SK-N-SH treated with all-trans-retinoic acid at 6 μM for 48 hours (cell line): ENCODE measurements at regions not wholly inside any gene's neighbourhood (a gene's known extent, or its start where the extent isn't known, plus 50 kb on each side); places are given as distances from the start of the nearest gene placed in this dataset.

ENCODE experiments used
- ATAC-seq: fragments of 200-7000 bp; cut with Tn5 transposase; 3 replicates; pipeline ENCODE4 v1.9.1; 2020; ENCODE audit warnings: mild to moderate bottlenecking, moderate library complexity
- ARNTL ChIP-seq: fragments of 450-650 bp; formaldehyde crosslinking; IDR thresholded peaks from 2 replicates; pipeline ENCODE4 v1.5.0; 2020; ENCODE audit warnings: low read depth, mild to moderate bottlenecking, moderate library complexity, borderline replicate concordance
- BACH2 ChIP-seq: fragments of 250-450 bp; sonication (Bioruptor Pico); IDR thresholded peaks from 2 replicates; pipeline ENCODE4 v1.9.0; 2021; ENCODE audit warnings: mild to moderate bottlenecking, borderline replicate concordance
- CSDC2 ChIP-seq: fragments of 250-450 bp; sonication (Bioruptor Pico); IDR thresholded peaks from 2 replicates; pipeline ENCODE4 v1.5.0; 2020; ENCODE audit warnings: mild to moderate bottlenecking, moderate library complexity
- ESRRG ChIP-seq: fragments of 250-450 bp; sonication (Bioruptor Pico); IDR thresholded peaks from 2 replicates; pipeline ENCODE4 v1.6.1; 2021; ENCODE audit warnings: mild to moderate bottlenecking
- GLIS3 ChIP-seq: fragments of 250-450 bp; sonication (Bioruptor Pico); IDR thresholded peaks from 2 replicates; pipeline ENCODE4 v1.5.0; 2020; ENCODE audit warnings: mild to moderate bottlenecking, moderate library complexity
- ISL1 ChIP-seq: fragments of 250-450 bp; sonication (Bioruptor Pico); IDR thresholded peaks from 2 replicates; pipeline ENCODE4 v2.1.2; 2022; ENCODE audit warnings: mild to moderate bottlenecking, moderate library complexity
- OSR1 ChIP-seq: fragments of 250-450 bp; sonication (Bioruptor Pico); IDR thresholded peaks from 2 replicates; pipeline ENCODE4 v1.8.0; 2022; ENCODE audit warnings: moderate library complexity, mild to moderate bottlenecking, inconsistent platforms
- RARB ChIP-seq: fragments of 250-450 bp; sonication (Bioruptor Pico); IDR thresholded peaks from 2 replicates; pipeline ENCODE4 v1.8.0; 2021; ENCODE audit warnings: mild to moderate bottlenecking, moderate library complexity
- SNAI2 ChIP-seq: fragments of 250-450 bp; sonication (Bioruptor Pico); IDR thresholded peaks from 2 replicates; pipeline ENCODE4 v1.5.0; 2020; ENCODE audit warnings: mild to moderate bottlenecking, moderate library complexity
- TOX ChIP-seq: fragments of 250-450 bp; sonication (Bioruptor Pico); IDR thresholded peaks from 2 replicates; pipeline ENCODE4 v1.8.0; 2021; ENCODE audit warnings: mild to moderate bottlenecking, moderate library complexity, borderline replicate concordance
- ZC3H10 ChIP-seq: fragments of 250-450 bp; sonication (Bioruptor Pico); IDR thresholded peaks from 2 replicates; pipeline ENCODE4 v1.5.1; 2021; ENCODE audit warnings: mild to moderate bottlenecking, moderate library complexity
- ZFP3 ChIP-seq: fragments of 250-450 bp; sonication (Bioruptor Pico); IDR thresholded peaks from 2 replicates; pipeline ENCODE4 v1.5.0; 2020; ENCODE audit warnings: mild to moderate bottlenecking, moderate library complexity
- ZFP30 ChIP-seq: fragments of 450-650 bp; formaldehyde crosslinking; IDR thresholded peaks from 2 replicates; pipeline ENCODE4 v1.5.0; 2022; ENCODE audit warnings: mild to moderate bottlenecking, moderate library complexity
- ZNF565 ChIP-seq: fragments of 450-650 bp; formaldehyde crosslinking; conservative IDR thresholded peaks from 2 replicates; pipeline ENCODE4 v1.5.0; 2020; ENCODE audit warnings: low read depth, mild to moderate bottlenecking, moderate library complexity
- ZNF70 ChIP-seq: fragments of 450-650 bp; formaldehyde crosslinking; IDR thresholded peaks from 2 replicates; pipeline ENCODE4 v1.5.0; 2020; ENCODE audit warnings: mild to moderate bottlenecking, moderate library complexity
- ZNF8 ChIP-seq: fragments of 450-650 bp; formaldehyde crosslinking; IDR thresholded peaks from 2 replicates; pipeline ENCODE4 v1.5.0; 2020; ENCODE audit warnings: mild to moderate bottlenecking, moderate library complexity
- TF ChIP-seq, protein P1 (sequence below): fragments of 250-450 bp; sonication (Bioruptor Pico); IDR thresholded peaks from 2 replicates; pipeline ENCODE4 v1.5.0; 2020; ENCODE audit warnings: mild to moderate bottlenecking, moderate library complexity
- TF ChIP-seq, protein P2 (sequence below): fragments of 250-450 bp; sonication (Bioruptor Pico); IDR thresholded peaks from 2 replicates; pipeline ENCODE4 v1.8.0; 2020; ENCODE audit warnings: mild to moderate bottlenecking, moderate library complexity, borderline replicate concordance
- TF ChIP-seq, protein P3 (sequence below): fragments of 250-450 bp; sonication (Bioruptor Pico); IDR thresholded peaks from 2 replicates; pipeline ENCODE4 v1.5.1; 2021; ENCODE audit warnings: mild to moderate bottlenecking, moderate library complexity
- TF ChIP-seq, protein P4 (sequence below): fragments of 250-450 bp; sonication (Bioruptor Pico); IDR thresholded peaks from 2 replicates; pipeline ENCODE4 v1.8.0; 2021; ENCODE audit warnings: low read depth, mild to moderate bottlenecking, moderate library complexity, borderline replicate concordance
- TF ChIP-seq, protein P5 (sequence below): fragments of 250-450 bp; sonication (Bioruptor Pico); IDR thresholded peaks from 2 replicates; pipeline ENCODE4 v1.5.1; 2020; ENCODE audit warnings: low read depth, mild to moderate bottlenecking, moderate library complexity

DNA sequence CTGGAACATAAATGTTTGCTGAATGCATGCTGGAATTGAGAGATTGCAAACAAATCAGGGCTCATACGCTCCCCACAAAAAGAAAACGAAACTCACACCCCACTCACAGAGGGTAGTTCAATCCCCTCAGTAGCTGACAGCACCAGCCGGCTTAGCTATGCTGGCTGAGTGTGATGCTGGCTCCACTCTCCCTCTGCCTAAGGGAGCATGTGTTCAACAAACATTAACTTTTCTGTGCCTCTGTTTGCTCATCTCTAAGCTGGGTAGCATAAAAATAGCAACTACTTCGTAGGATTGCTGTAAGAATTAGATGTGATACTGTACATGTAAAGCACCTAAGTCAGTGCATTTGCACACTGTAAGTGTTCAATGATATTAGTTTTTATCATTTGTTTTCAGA lies 282.6 kb downstream of the FOXO1 start (continued):
- no peak for TF ChIP-seq OSR1
- TF ChIP-seq RARB: no peak

DNA sequence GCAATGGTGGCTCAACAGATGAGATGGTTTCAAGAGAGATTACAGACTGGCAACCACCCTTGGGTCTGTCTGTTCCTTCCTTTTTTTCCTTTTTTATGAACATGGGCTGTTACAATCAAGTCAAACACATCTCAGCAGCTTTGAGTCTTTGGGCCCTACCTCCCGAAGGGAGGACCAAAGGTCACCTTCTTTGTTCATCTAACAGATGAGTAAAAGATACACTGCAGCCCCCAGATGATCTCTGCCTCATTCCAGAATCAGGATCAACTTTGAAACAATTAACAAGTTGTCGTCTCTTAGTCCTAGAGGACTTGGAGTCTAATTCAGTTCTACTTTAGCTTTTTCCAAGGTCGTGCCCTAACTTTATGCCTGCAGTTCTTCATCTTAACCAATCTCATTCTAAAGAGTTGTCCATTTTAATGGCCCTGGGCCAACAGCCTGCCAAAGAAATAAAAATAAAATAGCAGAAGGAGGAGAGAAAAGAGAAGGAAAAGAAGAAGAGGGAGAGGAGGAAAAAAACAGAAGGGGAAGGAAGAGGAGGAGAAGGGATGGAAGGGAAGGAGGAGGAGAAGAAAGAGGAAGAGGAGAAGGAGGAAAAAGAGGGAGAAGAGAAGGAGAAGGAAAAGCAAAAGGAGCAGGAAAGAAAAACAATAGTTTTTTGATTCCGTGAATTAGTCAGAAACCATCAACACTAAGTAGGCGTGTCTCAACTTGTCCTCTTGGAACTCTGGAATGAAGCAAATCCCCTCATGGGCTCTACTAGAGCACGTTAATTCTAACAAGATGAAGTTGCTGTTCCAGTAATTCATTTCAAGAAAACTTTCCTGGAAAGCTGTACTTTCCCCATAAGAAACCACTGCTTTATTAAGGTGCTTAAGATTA lies 281.2 kb downstream of the FOXO1 start:
- ATAC-seq: no peak

DNA sequence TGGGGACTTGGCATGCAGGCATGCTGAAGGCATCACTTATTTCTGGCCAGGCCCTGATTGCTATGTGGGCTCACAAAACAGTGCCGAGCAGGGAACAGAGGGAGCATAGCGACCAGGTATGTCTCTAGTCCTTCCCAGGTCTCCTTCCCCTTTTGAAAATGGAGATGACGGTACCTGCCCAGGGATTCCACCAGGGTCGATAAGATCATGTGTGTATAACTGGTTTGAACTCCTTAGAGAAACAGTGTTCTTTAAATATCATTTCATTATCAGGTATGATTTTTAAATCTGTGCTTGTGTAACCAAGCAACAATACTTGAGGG lies 280.6 kb downstream of the FOXO1 start:
- no peak for ATAC-seq
- TF ChIP-seq BACH2 (CRISPR knock-in tag): no peak
- TF ChIP-seq, protein P1, sequence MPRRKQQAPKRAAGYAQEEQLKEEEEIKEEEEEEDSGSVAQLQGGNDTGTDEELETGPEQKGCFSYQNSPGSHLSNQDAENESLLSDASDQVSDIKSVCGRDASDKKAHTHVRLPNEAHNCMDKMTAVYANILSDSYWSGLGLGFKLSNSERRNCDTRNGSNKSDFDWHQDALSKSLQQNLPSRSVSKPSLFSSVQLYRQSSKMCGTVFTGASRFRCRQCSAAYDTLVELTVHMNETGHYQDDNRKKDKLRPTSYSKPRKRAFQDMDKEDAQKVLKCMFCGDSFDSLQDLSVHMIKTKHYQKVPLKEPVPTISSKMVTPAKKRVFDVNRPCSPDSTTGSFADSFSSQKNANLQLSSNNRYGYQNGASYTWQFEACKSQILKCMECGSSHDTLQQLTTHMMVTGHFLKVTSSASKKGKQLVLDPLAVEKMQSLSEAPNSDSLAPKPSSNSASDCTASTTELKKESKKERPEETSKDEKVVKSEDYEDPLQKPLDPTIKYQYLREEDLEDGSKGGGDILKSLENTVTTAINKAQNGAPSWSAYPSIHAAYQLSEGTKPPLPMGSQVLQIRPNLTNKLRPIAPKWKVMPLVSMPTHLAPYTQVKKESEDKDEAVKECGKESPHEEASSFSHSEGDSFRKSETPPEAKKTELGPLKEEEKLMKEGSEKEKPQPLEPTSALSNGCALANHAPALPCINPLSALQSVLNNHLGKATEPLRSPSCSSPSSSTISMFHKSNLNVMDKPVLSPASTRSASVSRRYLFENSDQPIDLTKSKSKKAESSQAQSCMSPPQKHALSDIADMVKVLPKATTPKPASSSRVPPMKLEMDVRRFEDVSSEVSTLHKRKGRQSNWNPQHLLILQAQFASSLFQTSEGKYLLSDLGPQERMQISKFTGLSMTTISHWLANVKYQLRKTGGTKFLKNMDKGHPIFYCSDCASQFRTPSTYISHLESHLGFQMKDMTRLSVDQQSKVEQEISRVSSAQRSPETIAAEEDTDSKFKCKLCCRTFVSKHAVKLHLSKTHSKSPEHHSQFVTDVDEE (CRISPR knock-in tag): no peak
- no peak for TF ChIP-seq CSDC2
- TF ChIP-seq TOX: no peak
- no peak for TF ChIP-seq ZNF565 (CRISPR knock-in tag)
- no peak for TF ChIP-seq ESRRG
- no peak for TF ChIP-seq ZFP30 (CRISPR knock-in tag)
- no peak for TF ChIP-seq GLIS3 (CRISPR knock-in tag)
- TF ChIP-seq ZFP3 (CRISPR knock-in tag): no peak
- no peak for TF ChIP-seq ZNF70 (CRISPR knock-in tag)
- no peak for TF ChIP-seq ZC3H10 (CRISPR knock-in tag)
- no peak for TF ChIP-seq OSR1
- no peak for TF ChIP-seq ARNTL
- TF ChIP-seq, protein P2, sequence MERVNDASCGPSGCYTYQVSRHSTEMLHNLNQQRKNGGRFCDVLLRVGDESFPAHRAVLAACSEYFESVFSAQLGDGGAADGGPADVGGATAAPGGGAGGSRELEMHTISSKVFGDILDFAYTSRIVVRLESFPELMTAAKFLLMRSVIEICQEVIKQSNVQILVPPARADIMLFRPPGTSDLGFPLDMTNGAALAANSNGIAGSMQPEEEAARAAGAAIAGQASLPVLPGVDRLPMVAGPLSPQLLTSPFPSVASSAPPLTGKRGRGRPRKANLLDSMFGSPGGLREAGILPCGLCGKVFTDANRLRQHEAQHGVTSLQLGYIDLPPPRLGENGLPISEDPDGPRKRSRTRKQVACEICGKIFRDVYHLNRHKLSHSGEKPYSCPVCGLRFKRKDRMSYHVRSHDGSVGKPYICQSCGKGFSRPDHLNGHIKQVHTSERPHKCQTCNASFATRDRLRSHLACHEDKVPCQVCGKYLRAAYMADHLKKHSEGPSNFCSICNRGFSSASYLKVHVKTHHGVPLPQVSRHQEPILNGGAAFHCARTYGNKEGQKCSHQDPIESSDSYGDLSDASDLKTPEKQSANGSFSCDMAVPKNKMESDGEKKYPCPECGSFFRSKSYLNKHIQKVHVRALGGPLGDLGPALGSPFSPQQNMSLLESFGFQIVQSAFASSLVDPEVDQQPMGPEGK (CRISPR knock-in tag): no peak
- TF ChIP-seq, protein P3, sequence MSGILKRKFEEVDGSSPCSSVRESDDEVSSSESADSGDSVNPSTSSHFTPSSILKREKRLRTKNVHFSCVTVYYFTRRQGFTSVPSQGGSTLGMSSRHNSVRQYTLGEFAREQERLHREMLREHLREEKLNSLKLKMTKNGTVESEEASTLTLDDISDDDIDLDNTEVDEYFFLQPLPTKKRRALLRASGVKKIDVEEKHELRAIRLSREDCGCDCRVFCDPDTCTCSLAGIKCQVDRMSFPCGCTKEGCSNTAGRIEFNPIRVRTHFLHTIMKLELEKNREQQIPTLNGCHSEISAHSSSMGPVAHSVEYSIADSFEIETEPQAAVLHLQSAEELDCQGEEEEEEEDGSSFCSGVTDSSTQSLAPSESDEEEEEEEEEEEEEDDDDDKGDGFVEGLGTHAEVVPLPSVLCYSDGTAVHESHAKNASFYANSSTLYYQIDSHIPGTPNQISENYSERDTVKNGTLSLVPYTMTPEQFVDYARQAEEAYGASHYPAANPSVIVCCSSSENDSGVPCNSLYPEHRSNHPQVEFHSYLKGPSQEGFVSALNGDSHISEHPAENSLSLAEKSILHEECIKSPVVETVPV (CRISPR knock-in tag): no peak
- no peak for TF ChIP-seq ISL1 (CRISPR knock-in tag)
- TF ChIP-seq, protein P4, sequence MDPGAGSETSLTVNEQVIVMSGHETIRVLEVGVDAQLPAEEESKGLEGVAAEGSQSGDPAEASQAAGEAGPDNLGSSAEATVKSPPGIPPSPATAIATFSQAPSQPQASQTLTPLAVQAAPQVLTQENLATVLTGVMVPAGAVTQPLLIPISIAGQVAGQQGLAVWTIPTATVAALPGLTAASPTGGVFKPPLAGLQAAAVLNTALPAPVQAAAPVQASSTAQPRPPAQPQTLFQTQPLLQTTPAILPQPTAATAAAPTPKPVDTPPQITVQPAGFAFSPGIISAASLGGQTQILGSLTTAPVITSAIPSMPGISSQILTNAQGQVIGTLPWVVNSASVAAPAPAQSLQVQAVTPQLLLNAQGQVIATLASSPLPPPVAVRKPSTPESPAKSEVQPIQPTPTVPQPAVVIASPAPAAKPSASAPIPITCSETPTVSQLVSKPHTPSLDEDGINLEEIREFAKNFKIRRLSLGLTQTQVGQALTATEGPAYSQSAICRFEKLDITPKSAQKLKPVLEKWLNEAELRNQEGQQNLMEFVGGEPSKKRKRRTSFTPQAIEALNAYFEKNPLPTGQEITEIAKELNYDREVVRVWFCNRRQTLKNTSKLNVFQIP: no peak

More for the DNA sequence above, 281.2 kb downstream of the FOXO1 start:
- TF ChIP-seq ZFP3 (CRISPR knock-in tag): no peak

DNA sequence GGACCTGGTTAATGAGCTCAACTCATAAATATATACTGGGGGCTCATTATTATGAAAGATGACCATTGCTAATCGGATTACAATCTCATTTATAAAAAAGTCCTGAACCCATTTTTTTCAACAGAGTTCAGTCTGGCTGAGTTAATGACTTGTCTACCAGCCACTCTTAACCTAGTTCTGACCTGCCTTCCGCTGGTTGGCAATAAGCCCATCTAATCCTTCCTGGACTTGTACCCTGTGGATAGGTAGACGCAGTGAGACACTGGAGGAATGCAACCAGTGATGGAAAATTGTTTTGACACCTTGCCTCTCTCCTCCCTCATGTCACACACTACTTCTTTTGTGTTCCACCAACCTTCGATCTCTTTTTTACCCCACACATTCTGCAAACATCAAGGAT lies 279.9 kb downstream of the FOXO1 start:
- TF ChIP-seq ZC3H10 (CRISPR knock-in tag): no peak
- TF ChIP-seq ZNF565 (CRISPR knock-in tag): no peak
- TF ChIP-seq, protein P3 (CRISPR knock-in tag): no peak
- no peak for TF ChIP-seq CSDC2
- no peak for TF ChIP-seq BACH2 (CRISPR knock-in tag)
- no peak for TF ChIP-seq ARNTL
- no peak for TF ChIP-seq SNAI2 (CRISPR knock-in tag)
- no peak for TF ChIP-seq ZNF8
- TF ChIP-seq TOX: no peak
- no peak for TF ChIP-seq ZFP30 (CRISPR knock-in tag)
- TF ChIP-seq OSR1: no peak
- no peak for TF ChIP-seq ISL1 (CRISPR knock-in tag)
- TF ChIP-seq, protein P5, sequence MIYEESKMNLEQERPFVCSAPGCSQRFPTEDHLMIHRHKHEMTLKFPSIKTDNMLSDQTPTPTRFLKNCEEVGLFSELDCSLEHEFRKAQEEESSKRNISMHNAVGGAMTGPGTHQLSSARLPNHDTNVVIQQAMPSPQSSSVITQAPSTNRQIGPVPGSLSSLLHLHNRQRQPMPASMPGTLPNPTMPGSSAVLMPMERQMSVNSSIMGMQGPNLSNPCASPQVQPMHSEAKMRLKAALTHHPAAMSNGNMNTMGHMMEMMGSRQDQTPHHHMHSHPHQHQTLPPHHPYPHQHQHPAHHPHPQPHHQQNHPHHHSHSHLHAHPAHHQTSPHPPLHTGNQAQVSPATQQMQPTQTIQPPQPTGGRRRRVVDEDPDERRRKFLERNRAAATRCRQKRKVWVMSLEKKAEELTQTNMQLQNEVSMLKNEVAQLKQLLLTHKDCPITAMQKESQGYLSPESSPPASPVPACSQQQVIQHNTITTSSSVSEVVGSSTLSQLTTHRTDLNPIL (CRISPR knock-in tag): no peak
- no peak for ATAC-seq
